SK-N-SH treated with all-trans-retinoic acid at 6 μM for 48 hours (cell line): ENCODE measurements at regions not wholly inside any gene's neighbourhood (a gene's known extent, or its start where the extent isn't known, plus 50 kb on each side); places are given as distances from the start of the nearest gene placed in this dataset.

Source experiments
- ATAC-seq: fragments of 200-7000 bp; cut with Tn5 transposase; 3 replicates; pipeline ENCODE4 v1.9.1; 2020; ENCODE audit warnings: mild to moderate bottlenecking, moderate library complexity
- ARNTL ChIP-seq: fragments of 450-650 bp; formaldehyde crosslinking; IDR thresholded peaks from 2 replicates; pipeline ENCODE4 v1.5.0; 2020; ENCODE audit warnings: low read depth, mild to moderate bottlenecking, moderate library complexity, borderline replicate concordance
- BACH2 ChIP-seq: fragments of 250-450 bp; sonication (Bioruptor Pico); IDR thresholded peaks from 2 replicates; pipeline ENCODE4 v1.9.0; 2021; ENCODE audit warnings: mild to moderate bottlenecking, borderline replicate concordance
- CSDC2 ChIP-seq: fragments of 250-450 bp; sonication (Bioruptor Pico); IDR thresholded peaks from 2 replicates; pipeline ENCODE4 v1.5.0; 2020; ENCODE audit warnings: mild to moderate bottlenecking, moderate library complexity
- ESRRG ChIP-seq: fragments of 250-450 bp; sonication (Bioruptor Pico); IDR thresholded peaks from 2 replicates; pipeline ENCODE4 v1.6.1; 2021; ENCODE audit warnings: mild to moderate bottlenecking
- ISL1 ChIP-seq: fragments of 250-450 bp; sonication (Bioruptor Pico); IDR thresholded peaks from 2 replicates; pipeline ENCODE4 v2.1.2; 2022; ENCODE audit warnings: mild to moderate bottlenecking, moderate library complexity
- OSR1 ChIP-seq: fragments of 250-450 bp; sonication (Bioruptor Pico); IDR thresholded peaks from 2 replicates; pipeline ENCODE4 v1.8.0; 2022; ENCODE audit warnings: moderate library complexity, mild to moderate bottlenecking, inconsistent platforms
- RARB ChIP-seq: fragments of 250-450 bp; sonication (Bioruptor Pico); IDR thresholded peaks from 2 replicates; pipeline ENCODE4 v1.8.0; 2021; ENCODE audit warnings: mild to moderate bottlenecking, moderate library complexity
- SNAI2 ChIP-seq: fragments of 250-450 bp; sonication (Bioruptor Pico); IDR thresholded peaks from 2 replicates; pipeline ENCODE4 v1.5.0; 2020; ENCODE audit warnings: mild to moderate bottlenecking, moderate library complexity
- TCF4 ChIP-seq: fragments of 250-450 bp; sonication (Bioruptor Pico); IDR thresholded peaks from 2 replicates; pipeline ENCODE4 v1.8.0; 2021; ENCODE audit warnings: mild to moderate bottlenecking, moderate library complexity, borderline replicate concordance
- TOX ChIP-seq: fragments of 250-450 bp; sonication (Bioruptor Pico); IDR thresholded peaks from 2 replicates; pipeline ENCODE4 v1.8.0; 2021; ENCODE audit warnings: mild to moderate bottlenecking, moderate library complexity, borderline replicate concordance
- ZC3H10 ChIP-seq: fragments of 250-450 bp; sonication (Bioruptor Pico); IDR thresholded peaks from 2 replicates; pipeline ENCODE4 v1.5.1; 2021; ENCODE audit warnings: mild to moderate bottlenecking, moderate library complexity
- ZFP30 ChIP-seq: fragments of 450-650 bp; formaldehyde crosslinking; IDR thresholded peaks from 2 replicates; pipeline ENCODE4 v1.5.0; 2022; ENCODE audit warnings: mild to moderate bottlenecking, moderate library complexity
- ZNF565 ChIP-seq: fragments of 450-650 bp; formaldehyde crosslinking; conservative IDR thresholded peaks from 2 replicates; pipeline ENCODE4 v1.5.0; 2020; ENCODE audit warnings: low read depth, mild to moderate bottlenecking, moderate library complexity
- ZNF70 ChIP-seq: fragments of 450-650 bp; formaldehyde crosslinking; IDR thresholded peaks from 2 replicates; pipeline ENCODE4 v1.5.0; 2020; ENCODE audit warnings: mild to moderate bottlenecking, moderate library complexity
- ZNF8 ChIP-seq: fragments of 450-650 bp; formaldehyde crosslinking; IDR thresholded peaks from 2 replicates; pipeline ENCODE4 v1.5.0; 2020; ENCODE audit warnings: mild to moderate bottlenecking, moderate library complexity
- TF ChIP-seq, protein P1 (sequence below): fragments of 250-450 bp; sonication (Bioruptor Pico); IDR thresholded peaks from 2 replicates; pipeline ENCODE4 v1.8.0; 2021; ENCODE audit warnings: low read depth, mild to moderate bottlenecking, moderate library complexity, borderline replicate concordance
- TF ChIP-seq, protein P2 (sequence below): fragments of 250-450 bp; sonication (Bioruptor Pico); IDR thresholded peaks from 2 replicates; pipeline ENCODE4 v1.5.1; 2020; ENCODE audit warnings: low read depth, mild to moderate bottlenecking, moderate library complexity
- TF ChIP-seq, protein P3 (sequence below): fragments of 250-450 bp; sonication (Bioruptor Pico); IDR thresholded peaks from 2 replicates; pipeline ENCODE4 v1.5.0; 2020; ENCODE audit warnings: mild to moderate bottlenecking, moderate library complexity
- TF ChIP-seq, protein P4 (sequence below): fragments of 250-450 bp; sonication (Bioruptor Pico); IDR thresholded peaks from 2 replicates; pipeline ENCODE4 v1.8.0; 2020; ENCODE audit warnings: mild to moderate bottlenecking, moderate library complexity, borderline replicate concordance

DNA sequence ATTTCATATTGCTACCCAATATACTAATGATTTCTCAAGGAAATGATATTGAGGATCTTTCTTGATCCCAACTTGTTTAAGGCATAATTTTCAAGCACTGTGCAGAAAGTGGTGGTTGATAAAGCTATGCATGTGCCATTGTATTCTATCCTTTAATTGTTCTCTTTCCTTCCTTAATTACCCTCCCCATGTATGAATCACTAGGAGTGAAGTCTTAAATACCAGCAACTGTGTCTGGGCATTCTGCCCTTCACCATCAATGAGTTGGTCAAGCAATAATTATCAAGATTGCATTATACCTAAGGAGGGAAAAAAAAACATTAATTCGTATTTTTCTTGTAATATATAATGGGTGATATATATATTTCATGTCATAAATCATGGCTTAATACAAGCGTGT lies 111.8 kb upstream of the FRMPD4 start:
- TF ChIP-seq ZC3H10 (CRISPR knock-in tag): no peak
- no peak for TF ChIP-seq RARB
- TF ChIP-seq ZNF8 (CRISPR knock-in tag): no peak
- TF ChIP-seq, protein P1, sequence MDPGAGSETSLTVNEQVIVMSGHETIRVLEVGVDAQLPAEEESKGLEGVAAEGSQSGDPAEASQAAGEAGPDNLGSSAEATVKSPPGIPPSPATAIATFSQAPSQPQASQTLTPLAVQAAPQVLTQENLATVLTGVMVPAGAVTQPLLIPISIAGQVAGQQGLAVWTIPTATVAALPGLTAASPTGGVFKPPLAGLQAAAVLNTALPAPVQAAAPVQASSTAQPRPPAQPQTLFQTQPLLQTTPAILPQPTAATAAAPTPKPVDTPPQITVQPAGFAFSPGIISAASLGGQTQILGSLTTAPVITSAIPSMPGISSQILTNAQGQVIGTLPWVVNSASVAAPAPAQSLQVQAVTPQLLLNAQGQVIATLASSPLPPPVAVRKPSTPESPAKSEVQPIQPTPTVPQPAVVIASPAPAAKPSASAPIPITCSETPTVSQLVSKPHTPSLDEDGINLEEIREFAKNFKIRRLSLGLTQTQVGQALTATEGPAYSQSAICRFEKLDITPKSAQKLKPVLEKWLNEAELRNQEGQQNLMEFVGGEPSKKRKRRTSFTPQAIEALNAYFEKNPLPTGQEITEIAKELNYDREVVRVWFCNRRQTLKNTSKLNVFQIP (CRISPR knock-in tag): no peak
- ATAC-seq: no peak

DNA sequence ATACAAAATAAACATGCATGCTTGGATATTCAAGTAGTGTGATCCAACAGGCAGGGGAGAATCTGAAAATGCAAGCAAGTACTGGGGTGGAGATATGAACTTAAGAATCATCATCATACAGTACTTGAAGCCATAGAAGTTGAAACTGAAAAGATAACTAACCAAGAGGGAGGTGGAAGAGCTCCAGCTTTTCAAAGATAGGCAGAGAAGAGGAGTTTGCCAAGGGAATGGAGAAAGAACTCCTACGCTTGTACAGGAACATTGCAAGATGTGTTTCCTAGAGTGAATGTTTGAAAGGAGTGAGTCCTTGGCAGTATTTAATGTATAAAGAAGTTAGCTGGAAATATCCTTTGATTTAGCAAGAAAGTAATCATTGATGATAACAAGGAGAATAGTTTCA lies 106.2 kb upstream of the FRMPD4 start:
- TF ChIP-seq TOX (CRISPR knock-in tag) (no peak), RARB (no peak)
- no peak for ATAC-seq

DNA sequence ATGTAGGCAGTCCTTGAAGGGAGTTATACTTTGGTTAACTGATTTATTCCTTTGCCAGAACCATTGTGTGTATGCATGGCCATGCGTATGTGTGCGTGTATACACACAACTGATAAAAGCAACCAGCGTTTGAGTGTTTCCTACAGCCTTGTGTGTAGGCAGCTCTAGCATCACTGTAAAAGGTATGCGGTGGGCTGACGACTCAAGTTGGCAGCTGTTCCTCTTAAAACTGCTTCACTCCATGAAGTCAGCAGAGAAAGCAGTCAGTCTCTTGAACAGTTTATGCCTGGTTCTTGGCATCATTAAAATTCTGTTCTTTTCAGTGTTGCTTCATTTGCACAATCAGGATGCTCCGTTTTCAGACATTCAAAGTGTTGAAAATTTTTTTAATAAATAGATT lies 103.5 kb upstream of the FRMPD4 start:
- ATAC-seq: no peak
- TF ChIP-seq, protein P2, sequence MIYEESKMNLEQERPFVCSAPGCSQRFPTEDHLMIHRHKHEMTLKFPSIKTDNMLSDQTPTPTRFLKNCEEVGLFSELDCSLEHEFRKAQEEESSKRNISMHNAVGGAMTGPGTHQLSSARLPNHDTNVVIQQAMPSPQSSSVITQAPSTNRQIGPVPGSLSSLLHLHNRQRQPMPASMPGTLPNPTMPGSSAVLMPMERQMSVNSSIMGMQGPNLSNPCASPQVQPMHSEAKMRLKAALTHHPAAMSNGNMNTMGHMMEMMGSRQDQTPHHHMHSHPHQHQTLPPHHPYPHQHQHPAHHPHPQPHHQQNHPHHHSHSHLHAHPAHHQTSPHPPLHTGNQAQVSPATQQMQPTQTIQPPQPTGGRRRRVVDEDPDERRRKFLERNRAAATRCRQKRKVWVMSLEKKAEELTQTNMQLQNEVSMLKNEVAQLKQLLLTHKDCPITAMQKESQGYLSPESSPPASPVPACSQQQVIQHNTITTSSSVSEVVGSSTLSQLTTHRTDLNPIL (CRISPR knock-in tag): no peak
- TF ChIP-seq BACH2 (CRISPR knock-in tag) (no peak), TCF4 (no peak), RARB (no peak), ZNF70 (no peak), ZNF565 (CRISPR knock-in tag) (no peak), CSDC2 (CRISPR knock-in tag) (no peak), ARNTL (CRISPR knock-in tag) (no peak), ZC3H10 (CRISPR knock-in tag) (no peak), ZNF8 (CRISPR knock-in tag) (no peak), TOX (CRISPR knock-in tag) (no peak)
- TF ChIP-seq, protein P1 (CRISPR knock-in tag): no peak
- TF ChIP-seq, all 23 proteins: peak for 0

DNA sequence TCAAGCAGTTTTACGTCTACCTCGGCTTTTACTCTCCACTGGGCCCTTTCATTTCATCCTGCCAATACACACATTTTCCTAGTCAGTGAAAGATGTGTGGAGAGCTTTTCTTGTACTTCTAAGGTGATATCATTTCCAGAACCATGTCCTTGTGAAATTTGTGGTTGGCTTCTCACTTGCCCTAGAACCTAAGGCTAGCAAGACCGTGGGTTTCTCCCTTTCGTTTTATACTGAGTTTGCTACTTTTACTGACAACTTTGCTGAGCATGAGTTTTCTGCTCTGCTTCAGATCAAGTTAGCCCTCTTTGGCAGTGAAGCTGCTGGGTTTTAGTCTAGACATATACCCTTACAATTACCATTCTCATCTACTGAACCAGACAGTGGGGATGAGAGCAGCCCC lies 95.7 kb upstream of the FRMPD4 start:
- ATAC-seq: no peak
- no peak for TF ChIP-seq ESRRG (CRISPR knock-in tag)

DNA sequence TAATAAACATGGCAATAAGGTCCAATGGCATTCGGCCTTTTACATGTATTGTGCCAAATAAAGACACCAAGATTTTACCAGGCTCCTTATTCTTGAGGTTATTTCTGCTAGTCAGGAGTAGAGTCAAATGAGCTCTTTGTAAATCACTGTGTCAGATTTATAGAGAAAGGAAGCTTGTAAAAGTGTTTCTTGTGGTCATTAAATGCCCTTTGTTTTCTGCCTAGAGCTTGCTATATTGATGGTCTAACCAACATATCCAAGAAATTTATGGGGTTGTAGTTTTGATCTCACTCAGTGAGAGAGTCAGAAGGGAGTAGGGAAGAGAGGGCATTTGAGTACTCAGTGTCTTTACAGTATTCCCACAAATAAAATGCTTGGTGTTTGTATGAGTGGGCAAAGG lies 86.2 kb upstream of the FRMPD4 start:
- TF ChIP-seq, protein P2 (CRISPR knock-in tag): no peak
- TF ChIP-seq SNAI2 (no peak), ISL1 (CRISPR knock-in tag) (no peak), ARNTL (CRISPR knock-in tag) (no peak), ZC3H10 (CRISPR knock-in tag) (no peak), ZNF70 (no peak), ZFP30 (CRISPR knock-in tag) (no peak), OSR1 (CRISPR knock-in tag) (no peak)
- TF ChIP-seq, protein P1 (CRISPR knock-in tag): no peak
- TF ChIP-seq, protein P3, sequence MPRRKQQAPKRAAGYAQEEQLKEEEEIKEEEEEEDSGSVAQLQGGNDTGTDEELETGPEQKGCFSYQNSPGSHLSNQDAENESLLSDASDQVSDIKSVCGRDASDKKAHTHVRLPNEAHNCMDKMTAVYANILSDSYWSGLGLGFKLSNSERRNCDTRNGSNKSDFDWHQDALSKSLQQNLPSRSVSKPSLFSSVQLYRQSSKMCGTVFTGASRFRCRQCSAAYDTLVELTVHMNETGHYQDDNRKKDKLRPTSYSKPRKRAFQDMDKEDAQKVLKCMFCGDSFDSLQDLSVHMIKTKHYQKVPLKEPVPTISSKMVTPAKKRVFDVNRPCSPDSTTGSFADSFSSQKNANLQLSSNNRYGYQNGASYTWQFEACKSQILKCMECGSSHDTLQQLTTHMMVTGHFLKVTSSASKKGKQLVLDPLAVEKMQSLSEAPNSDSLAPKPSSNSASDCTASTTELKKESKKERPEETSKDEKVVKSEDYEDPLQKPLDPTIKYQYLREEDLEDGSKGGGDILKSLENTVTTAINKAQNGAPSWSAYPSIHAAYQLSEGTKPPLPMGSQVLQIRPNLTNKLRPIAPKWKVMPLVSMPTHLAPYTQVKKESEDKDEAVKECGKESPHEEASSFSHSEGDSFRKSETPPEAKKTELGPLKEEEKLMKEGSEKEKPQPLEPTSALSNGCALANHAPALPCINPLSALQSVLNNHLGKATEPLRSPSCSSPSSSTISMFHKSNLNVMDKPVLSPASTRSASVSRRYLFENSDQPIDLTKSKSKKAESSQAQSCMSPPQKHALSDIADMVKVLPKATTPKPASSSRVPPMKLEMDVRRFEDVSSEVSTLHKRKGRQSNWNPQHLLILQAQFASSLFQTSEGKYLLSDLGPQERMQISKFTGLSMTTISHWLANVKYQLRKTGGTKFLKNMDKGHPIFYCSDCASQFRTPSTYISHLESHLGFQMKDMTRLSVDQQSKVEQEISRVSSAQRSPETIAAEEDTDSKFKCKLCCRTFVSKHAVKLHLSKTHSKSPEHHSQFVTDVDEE: no peak
- TF ChIP-seq, protein P4, sequence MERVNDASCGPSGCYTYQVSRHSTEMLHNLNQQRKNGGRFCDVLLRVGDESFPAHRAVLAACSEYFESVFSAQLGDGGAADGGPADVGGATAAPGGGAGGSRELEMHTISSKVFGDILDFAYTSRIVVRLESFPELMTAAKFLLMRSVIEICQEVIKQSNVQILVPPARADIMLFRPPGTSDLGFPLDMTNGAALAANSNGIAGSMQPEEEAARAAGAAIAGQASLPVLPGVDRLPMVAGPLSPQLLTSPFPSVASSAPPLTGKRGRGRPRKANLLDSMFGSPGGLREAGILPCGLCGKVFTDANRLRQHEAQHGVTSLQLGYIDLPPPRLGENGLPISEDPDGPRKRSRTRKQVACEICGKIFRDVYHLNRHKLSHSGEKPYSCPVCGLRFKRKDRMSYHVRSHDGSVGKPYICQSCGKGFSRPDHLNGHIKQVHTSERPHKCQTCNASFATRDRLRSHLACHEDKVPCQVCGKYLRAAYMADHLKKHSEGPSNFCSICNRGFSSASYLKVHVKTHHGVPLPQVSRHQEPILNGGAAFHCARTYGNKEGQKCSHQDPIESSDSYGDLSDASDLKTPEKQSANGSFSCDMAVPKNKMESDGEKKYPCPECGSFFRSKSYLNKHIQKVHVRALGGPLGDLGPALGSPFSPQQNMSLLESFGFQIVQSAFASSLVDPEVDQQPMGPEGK (CRISPR knock-in tag): no peak
- ATAC-seq: no peak
